ENCODE measurements at regions not wholly inside any gene's neighbourhood (a gene's known extent, or its start where the extent isn't known, plus 50 kb on each side); places are given as distances from the start of the nearest gene placed in this dataset.

DNA sequence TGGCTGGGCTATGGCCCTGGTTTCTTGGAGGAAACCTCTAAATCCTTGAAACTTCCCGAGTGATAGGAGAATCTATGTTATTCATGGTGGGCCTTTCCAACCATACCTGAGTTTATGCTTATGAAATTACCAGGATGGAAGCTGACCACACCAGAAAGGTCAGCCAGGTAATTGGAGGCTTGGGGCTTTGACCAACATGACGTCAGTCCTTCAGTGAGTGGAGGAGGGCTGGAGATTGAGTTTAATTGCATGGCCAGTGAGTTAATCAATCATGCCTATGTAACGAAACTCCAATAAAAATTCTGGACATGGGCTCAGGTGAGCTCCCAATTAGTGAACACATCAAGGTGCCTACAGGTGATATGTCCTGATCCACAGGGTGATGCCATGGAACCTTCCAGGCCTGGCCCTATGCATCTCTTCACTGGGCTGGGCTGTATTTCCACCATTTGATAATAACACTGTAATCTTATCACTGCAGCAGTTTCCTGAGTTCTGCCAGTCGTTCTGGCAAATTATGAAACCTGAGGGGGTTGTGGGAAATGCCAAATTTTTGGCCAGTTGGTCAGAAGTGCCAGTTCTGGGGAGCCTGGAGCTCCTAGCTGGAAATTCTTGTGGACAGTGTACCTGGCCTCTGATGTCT, 106.5 kb downstream of the CDH26 start:
- no peak for DNase-seq

DNA sequence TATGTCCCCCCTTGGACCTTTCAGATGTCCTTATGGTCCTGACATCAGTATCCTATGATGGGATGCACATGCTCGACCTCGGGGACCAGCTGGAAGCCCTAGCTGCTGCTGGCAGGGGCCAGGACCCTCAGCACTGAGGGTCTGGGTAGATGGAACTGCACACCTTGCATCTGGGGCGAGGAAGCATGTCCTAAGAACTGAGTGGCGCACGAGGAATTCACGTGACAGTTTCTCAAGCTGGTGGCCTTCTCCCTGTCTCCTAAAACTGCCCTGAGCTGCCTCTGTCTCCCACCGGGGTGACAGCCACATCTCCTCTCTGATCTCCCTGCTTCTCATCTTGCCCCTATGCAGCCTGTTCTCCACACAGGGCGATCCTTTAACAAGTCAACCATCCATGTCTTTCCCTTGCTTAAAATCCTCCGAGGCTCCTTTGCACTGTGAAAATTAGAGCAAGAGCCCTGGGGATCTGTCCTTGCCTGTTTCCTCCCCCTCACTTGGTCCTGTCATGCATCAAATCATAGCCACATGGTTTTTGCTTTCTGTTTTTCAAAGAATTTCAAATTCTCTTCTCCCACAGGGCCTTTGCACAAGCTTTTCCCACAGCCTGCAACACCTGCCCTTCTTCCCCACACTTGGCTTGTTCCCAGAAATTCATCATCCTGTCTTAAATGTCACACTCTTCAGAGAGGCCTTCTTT, 107.7 kb downstream of the CDH26 start:
- DNase-seq = no peak

DNA sequence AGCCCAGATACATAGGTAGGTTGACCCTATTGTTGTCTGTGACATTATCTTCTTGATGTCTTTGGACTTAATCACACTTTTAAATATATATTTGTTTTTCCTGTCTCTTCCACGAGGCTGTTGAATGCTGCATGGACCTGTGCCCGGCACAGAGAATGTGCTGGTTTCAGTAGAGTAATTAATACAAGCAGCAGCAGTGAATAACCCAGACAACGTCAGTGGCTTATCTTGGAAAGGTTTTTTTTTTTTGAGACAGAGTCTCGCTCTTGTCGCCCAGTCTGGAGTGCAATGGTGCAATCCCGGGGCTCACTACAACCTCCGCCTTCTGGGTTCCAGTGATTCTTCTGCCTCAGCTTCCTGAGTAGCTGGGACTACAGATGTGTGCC, 108.2 kb downstream of the CDH26 start:
- DNase-seq = no peak

DNA sequence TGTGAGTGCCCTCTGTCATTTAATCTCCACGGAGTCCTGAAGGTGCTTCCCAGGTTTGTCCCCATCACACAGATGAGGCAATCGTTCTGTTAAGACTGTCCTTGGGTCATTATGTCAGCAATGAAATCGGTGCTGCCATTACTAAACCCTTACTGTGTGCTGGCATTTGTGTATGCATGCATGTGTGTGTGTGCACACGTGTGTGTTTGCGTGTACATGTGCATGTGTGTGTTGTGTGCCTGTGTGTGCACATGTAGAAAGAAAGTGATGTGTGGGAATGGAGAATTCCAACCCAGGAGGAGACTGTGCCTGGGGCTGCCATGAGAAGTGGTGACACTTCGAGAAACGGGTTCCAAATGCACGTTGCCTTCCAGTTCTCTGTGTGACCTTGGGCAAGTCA, 110.3 kb downstream of the CDH26 start:
- DNase-seq = no peak

DNA sequence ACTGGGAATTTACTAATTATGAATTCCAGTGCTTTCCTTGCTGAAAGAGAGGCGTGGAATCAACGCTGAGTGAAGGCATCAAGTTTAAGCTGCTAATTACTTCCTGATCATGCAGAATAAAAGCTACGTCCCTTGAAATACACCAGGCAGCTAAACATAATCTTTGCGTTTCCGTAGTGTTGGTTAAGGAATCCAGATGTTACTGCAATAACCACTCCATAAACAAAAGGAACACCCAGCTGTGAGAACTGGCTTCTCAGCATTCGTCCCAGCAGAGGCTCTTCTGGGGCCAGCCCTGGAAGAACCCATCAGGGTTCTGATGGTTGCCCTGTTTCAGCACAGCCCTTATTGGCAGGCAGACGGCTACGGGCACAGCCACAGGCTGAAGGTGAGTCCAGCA, 111.4 kb downstream of the CDH26 start:
- DNase-seq = no peak

DNA sequence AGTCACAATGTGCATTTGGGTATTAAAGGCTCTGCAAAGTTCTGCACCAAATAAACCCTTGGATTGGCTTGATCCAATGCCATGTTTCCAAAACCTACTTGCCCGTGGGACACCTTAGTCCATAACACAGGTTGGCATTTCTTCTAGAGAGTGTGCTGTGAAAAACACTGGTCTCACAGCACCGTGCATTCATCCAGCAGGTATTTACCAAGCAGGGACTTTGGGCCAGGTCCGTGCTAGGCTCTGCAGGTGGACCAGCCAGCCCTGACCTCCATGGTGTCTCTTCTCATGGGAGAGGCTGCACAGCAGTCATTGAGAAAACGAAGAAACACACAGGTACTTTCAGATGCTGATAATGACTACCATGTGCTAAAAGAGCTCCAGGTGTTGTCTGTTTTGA, 112.6 kb downstream of the CDH26 start:
- DNase-seq = no peak

DNA sequence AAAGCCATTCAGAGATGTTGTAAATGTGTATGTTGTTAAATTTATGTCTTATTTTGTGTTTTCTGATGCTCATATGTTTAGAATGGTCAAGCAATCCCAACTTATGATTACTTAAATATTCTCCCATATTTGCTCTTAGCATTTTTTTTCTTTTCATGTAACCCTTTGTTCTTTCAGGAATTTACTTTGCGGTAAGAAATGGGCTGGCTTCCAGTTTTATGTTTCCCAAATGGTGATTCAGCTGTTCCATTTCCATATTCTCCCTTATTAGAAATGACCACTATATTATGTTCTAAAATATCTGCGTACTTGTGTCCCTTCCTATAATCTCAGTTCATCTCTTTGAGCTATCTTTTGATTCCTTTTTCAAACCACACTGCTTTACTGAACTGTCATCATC, 113.7 kb downstream of the CDH26 start:
- no peak for DNase-seq

DNA sequence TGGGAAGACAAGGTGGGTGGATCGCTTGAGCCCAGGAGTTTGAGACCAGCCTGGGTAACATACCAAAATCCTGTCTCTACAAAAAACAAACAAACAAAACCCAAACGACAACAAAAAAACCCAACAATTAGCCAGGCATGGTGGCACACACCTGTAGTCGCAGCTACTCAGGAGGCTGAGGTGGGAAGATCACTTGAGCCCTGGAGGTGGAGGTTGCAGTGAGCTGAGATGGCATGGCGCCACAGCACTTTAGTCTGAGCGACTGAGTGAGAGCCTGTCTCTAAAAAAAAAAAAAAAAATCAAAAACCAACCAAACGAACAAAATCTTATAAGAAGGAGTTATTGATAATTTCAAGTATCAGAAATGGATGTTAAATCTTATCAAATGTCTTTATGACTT, 114.9 kb downstream of the CDH26 start:
- DNase-seq = no peak

DNA sequence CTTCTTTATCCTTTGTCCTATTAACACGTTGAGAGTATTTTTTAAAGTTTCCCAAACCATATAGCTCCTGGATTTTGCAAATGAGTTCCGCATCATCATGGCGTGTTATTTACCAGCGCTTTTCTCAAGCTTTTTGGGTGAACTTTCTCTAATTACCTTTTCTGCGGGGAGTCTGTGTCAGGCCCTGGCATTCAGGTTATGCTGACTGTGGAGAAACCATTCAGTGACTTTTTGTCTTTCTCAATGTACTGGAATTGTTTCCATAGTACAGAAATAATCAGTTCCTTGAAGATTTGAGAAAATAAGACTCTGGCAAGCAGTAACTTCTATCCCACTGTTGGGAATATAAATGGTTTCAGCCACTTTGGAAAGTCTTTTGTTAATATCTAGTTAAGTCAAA, 115.3 kb downstream of the CDH26 start:
- DNase-seq = no peak

DNA sequence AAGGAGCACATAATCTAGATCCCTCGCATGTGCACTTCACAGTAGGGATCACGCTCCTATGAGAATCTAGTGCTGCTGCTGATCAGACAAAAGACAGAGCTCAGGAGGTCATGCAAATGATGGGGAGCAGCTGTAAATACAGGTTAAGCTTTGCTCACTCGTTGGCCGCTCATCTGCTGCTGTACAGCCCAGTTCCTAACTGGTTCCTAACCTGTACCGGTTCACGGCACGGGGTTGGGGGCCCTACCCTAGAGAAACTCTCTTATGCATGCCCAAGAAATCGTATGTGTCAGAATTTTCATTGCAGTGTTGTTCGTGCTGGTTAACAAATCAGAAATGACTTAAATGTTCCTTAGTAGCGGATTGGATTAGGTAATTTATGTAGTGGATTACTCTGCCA, 116.1 kb downstream of the CDH26 start:
- DNase-seq = no peak

DNA sequence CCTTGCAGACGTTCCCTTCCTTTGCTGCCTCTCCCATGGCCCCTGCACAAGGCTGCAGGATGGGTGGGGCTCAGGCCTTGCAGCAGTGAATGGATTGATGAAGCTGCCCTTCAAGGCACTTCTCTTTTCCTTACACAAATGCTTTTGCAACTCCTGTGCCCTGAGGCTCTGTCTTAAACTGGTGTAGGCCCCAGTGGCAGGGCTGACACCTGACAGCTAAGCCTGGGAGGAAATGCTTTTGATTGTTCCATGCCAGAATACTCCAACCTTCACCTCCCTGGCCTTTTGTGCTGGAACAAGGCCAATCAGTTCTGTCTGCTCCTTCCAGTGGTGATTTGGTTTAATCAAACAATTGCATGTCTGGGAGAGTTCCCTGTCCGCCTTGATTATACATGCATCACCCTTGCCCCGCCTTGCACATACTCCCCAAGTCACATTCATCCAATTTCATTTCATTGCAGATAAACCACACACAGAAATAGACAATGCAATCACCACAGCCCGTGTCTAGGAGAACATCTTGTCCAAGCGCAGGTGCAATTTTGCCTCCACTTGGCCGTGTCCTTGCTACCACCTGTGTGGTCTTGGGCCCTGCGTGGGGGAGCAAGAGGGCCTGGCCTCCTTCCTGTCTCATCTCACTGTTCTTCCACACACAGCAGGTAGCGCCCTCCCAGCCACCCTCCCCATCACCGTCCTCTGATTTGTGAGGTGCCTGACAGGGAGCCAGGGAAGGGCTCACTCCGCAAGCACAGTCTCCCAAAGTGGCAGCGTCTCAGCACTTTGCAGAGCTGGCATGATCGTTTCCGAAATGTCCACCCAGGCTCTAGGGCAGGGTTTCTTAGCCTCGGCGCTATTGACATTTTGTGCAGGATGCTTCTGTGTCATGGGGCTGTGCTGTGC, 120.4 kb downstream of the CDH26 start:
- no peak for DNase-seq

DNA sequence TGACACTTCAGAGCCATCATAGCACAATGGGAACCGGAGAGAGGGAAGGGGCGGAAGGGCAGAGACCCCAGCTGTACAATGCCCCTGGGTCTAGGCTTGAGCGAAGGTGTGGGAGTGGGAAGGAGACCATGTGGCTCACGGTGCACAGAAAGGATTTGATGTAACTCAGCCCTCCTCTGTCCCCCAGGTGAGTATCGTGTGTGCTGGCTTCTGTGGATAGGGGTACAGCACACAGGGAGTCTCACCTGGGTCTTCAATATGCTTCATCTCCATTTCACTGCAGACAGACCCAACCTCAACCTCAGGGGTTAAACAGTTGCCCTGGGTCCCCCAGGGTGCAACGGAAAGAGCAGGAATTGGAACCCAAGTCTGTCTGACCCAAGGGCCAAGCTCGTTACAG, 122.2 kb downstream of the CDH26 start:
- DNase-seq = no peak

DNA sequence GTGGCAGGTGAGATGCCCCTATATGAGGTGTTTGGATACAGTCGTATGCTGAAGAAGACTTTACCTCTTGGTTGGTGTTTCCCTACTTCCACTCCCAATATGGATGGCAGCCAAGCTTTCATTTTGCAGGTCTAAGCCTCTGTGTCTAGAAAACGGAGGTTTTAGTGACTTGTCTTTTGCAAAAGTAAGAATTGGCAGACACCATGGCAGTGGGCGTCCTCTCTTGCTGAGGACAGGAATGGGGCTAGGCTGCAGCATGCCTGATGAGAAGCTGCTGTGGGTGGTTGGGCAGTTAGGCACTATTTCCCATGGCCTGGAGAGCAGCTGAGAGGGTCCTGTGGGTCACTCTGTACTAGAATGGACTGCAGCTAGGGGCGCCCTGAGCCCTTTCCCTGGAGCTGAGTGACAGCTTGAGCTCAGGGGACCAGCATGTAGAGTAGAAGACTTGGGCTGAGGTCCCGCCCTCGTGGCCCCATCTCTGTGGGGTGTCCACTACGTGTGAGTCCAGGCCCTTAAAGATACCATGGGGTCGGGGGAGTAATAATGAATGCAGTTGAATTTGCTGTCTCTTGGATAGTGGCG, 127.4 kb downstream of the CDH26 start:
- DNase-seq = no peak

DNA sequence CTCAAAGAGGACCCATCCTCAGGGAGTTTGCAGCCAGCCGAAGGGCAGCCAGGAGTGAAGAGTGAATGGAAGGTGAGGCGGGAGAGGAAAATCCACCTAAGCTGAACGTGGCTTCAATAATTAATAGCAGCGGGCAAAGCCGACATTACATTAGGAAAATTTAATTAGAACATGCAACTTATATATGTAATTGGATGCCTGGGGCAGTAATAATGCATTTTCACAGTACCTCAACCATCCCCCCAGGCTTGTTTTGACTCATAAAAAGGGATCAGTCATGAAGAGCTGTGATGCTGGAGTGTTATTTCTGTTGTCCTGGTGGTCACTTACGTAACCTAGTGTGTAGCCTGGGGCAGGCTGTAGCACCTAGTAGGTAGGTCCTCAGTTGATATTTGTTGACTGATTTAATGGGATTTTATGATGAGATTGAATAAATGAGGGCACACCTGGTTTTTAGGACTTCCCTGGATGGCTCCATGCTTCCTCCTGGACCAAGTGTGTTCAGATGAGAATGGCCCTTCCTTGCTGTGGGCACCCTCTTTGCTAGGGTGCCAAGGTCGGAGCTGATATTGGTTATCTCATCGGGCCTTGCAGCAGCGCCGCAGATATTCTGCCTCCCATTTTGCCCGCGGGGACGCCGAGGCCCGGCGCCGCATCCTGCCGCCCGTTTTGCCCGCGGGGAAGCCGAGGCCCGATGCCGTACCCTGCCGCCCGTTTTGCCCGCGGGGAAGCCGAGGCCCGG, 128.8 kb downstream of the CDH26 start:
- no peak for DNase-seq

DNA sequence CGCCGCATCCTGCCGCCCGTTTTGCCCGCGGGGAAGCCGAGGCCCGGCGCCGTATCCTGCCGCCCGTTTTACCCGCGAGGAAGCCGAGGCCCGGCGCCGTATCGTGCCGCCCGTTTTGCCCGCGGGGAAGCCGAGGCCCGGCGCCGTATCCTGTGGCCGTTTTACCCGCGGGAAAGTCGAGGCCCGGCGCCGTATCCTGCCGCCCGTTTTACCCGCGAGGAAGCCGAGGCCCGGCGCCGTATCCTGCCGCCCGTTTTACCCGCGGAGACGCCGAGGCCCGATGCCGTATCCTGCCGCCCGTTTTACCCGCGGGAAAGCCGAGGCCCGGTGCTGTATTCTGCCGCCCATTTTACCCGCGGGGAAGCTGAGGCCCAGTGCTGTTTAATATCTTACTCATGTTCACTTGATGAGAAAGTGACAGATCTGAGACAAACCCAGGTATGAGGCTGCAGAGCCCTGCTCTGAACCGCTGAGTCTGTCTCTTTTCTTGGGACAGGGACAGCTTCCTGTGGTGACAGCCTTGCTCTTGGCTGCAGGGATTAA, 129.4 kb downstream of the CDH26 start:
- DNase-seq = no peak

DNA sequence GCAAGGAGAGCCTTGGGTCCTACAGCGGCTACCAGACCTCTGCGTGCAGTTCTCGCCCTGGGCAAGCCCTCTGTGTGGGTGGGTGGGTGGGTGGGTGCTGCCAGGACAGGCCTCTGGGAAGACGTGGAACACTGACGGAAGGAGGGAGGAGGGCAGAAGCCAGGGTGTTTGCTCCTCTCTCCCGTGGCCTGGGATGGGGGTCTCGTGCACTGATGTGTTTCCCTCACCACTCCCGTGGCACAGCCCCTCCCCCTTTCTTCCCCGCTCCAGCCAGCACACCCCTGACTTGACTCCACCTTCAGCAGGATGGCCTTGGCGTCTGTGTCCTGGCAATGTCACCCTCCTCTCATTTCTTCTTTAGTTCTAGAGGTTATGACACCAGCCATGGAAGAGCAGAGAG, 130.0 kb downstream of the CDH26 start:
- DNase-seq = no peak

DNA sequence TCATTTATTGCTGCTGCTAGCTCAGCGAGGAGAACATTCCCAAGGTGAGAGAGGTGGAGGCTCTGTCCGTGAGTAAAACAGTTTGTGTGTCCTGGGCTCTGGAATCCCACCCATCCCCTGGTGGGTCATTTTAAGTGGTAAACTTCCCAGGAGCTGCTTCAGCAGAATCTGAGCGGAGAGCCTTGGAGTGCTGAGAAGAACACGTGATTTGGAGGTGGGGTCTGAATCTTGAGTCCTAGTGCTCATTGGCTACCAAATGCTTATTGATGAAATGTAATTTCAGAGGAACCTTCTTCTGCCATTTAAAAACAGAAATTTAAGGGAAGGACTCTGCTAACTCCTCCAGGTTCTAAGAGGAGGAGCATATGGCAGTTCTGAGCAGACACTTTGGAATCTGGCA, 132.4 kb downstream of the CDH26 start:
- no peak for DNase-seq

DNA sequence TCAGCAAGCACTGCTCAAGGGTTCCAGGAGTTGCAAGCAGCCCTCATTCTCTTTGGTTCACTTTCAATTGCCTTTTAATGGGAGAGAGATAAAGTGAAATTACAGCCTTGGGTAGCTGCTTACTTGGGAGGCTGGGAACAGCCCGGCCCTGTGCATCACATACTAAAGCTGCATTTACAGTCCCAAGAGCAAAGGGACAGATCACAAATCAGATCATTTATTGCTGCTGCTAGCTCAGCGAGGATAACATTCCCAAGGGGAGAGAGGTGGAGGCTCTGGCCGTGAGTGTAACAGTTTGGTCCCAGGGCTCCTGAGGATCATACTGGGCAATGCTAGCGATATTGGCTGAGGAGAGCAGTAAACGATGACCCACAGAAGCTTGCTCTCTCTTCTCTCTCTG, 133.1 kb downstream of the CDH26 start:
- no peak for DNase-seq

DNA sequence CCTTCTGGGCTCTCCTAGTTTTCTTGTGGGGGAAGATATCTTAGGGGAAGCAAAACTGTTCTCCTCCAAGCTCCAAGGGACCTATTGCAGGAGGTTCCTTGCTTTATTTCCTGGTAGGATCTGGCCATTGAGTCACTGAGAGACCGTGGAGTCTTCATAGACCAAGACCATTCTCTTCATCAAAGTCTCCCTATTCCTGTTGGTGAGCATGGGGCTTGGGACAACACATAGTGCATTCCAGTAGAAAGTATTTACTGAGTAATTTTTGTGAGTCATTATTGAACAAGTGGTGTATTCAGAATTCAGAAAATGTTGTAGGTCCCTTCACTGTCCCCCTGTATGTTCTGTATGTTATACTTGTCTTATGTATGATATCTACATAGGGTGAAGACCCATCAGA, 133.6 kb downstream of the CDH26 start:
- no peak for DNase-seq

DNA sequence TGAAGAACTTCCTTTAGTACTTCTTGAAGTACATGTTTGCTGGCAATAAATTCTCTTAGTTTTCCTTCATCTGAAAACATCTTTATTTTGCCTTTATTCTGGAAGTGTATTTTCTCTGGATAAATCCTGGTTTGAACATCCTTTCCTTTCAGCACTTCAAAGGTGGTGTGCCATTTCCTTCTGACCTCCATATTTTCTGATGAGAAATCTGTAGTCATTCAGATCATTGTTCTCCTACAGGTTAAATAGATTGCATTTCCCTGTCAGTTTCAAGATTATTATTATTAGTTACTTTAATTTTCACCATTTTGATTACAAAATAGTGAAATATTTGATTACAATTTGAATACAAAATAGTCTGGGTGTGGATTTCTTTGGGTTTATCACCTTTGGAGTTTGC, 134.5 kb downstream of the CDH26 start:
- no peak for DNase-seq

DNA sequence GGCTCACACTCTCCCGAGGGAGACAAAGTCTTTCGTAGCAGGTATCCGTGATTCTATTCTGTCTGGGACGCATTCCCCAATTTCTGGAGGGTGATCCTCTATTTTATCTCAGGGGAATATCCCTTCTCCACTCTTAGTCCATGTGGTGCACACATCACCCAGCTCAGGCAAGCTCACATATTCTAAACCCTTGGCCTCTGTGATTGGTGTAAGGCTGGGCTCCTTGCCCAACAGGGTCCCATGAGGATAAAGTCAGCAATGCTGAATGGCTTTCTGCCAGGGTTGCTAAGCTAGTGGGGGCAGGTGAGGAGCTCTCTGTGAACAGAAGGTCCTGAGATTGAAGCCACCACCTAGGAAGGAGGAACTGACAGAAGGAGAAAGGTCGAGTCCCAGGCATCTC, 137.2 kb downstream of the CDH26 start:
- DNase-seq = no peak

DNA sequence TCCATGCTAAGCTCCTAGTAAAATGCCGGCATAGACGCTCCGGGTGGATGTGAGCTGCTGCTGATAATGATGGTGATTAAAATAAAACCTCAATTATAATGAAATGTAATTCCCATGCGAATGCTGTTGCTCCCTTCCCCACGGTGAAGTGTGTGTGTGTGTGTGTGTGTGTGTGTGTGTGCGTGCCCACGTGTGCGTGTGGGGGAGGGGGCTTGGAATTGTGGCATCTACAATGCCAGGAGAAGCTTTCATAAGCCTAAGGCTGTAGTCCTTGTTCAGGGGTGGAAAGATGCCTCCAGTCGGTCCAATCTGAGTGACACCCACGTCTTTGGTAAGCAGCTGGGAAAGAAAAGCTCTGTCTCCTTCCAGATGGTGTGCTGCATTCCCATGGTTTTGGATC, 137.9 kb downstream of the CDH26 start:
- DNase-seq = no peak

DNA sequence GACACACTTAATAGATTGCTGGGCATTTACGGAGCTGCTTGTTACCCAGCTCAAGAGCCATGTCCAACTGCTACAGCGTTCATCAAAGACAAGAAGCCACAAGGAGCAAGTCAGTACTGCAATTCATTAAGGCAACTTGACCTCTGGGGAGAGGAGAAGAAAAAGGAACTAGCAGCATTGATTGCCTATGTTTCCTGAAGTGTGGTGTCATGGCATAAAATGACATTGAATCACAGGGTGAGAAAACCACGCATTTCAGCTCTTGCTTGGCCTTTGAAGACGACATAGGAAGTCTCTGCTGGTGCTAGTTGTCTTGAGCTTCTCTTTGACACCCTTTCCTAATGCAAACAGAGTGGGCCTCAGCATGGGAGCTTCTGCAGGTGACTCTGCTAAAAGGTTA, 139.1 kb downstream of the CDH26 start:
- DNase-seq = no peak

All from midbrain (tissue), 1 donor.